ENCODE measurements at regions not wholly inside any gene's neighbourhood (a gene's known extent, or its start where the extent isn't known, plus 50 kb on each side); places are given as distances from the start of the nearest gene placed in this dataset.

DNA sequence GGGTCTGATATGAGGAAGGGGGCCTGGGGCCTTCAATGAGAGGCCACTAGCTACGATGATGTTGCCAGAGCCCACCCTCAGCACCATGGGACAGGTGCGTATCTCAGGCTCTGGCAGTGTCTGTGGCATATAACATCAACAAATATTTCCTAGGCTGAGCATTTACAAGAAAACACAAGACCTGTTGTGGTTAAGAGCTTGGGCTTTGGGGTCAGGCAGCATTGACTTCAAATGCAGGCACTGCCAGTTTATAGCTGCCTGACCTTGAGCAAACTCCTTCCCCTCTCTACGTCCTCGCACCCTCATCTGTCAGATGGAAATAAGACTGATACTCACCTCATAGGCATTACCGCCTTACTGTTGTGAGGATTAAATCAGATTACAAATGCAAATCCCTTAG is 156.0 kb downstream of the KATNAL1 start:
- DNase-seq, result no peak

DNA sequence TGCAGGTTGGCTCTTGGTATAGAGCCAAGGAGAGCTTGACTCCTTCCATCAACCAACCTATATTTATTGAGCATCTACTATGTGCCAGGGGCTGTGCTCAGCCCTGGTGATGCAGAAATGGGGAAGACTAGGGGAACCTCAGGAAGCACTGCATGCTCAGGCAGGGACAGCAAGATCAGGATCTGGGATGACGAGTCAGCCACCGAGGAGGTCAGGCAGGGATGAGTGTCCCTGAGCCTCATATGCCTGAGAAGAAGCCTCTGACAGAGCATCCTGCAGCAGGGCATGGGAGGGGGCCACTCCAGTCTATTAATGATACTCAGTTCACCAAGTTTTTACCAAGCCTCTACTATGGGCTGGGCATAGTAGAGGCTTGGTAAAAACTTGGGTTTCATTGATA is 158.1 kb downstream of the KATNAL1 start:
- no peak for DNase-seq

DNA sequence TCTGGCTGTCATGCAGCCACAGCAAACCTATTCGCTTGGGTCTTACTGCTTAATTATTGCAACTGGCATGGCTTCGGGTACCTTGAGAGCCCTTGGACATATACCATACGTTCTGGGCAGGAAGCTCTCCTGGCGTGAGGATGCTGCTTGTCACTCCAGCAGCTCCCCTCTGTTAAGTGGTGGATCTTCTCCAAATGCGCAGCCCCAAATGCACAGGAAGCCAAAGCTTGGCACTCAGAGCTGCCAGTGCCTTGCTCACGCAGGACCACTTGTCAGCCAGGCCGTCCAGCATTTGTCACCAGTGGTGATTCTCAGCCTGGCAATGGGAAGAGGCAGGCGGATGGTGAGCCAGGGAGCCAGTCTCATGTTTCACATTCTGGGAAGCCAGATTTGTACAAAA is 158.6 kb downstream of the KATNAL1 start:
- DNase-seq, result no peak

DNA sequence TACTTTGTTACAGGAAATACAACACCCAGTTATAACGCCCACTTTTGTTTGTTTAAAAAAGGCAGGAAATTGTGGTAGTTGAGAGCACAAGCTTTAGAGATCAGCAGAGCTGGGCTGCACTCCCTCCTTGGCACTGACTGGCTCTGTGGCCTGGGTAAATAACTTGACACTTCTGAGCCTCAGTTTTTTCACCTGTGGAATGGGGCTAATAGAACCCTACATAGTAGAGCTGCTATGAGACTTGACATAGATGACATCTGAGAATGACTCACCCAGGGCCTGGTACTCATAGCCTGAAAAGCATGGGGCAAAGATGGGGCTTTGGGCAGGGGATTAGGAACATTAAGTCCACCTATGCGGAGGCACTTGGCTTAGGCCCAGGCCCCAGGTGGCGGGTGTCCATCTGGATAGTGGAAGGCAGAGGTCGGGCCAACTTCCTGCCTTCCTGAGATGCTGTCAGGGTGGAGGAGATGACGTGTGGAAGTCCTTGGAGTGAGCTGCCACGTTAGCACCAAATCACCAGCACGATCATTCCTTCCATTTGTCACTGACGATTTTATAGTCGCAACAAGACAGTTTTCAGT is 159.1 kb downstream of the KATNAL1 start:
- no peak for DNase-seq

DNA sequence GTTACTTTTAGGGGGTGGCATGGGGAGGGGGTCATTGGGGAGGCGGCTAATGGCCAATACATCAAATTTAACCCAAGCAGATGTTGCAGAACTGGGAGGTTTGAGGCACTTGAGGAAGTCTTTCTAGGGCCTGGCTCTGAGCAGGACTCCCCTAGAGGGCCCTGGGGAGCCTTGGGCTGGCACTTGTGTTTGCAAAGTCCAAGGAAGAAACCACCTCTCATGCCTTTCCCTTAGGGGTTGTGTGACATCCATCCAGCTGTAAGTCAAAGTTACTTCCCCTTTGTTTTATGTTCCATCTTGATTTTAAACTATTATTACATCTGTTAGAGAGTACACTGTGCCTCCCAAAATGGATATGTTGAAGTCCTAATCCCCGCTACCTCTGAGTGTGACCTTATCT is 159.9 kb downstream of the KATNAL1 start:
- DNase-seq, result no peak

DNA sequence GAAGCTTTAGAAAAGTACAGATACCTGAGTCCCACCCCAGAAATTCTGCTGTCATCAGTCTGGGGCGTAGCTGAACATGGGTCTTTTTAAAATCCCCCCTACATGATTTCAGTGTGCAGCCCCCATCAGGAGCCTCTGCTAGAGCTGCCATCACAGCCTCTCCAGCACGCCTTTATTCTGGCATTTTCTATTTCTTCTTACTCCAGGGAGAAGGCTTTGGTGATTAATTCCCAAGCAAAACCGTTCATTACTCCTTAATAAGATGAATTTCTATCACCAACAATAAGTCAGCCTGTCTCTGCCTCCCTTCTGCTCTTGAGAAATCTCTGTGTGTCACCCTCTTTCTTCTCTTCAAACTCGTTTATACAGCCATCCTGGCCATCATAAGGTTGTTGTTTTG is 160.3 kb downstream of the KATNAL1 start:
- no peak for DNase-seq

DNA sequence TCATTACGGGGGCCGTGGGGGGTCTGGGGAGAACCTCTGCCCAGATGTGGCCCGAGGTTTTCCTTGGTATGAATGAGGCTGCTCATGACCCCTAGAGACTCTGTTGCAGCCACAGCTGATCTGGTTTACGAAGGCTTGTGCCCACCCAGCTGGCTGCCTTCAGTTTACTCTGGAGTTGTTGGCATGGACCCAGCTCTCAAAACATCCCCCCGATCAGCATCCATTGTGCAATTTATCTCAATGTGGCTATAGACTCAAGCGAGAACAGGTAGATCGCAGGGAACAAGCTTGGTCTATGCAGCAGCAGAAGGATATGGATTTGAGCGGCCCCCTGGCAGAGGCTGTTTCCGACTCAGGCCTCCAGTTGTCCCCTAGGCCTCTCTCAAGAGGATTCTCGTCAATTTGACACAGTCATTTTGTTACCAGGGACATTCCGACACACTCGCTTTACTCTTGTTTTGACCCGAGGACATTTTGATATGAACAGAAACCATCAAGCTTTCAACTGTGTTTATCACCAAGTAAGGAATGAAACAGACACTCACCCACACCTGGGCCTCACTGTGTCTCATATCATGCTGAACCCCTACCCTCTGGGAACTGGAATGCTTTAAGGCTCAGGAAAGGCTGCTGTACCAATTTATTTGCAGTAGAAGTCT is 161.5 kb downstream of the KATNAL1 start:
- no peak for DNase-seq

DNA sequence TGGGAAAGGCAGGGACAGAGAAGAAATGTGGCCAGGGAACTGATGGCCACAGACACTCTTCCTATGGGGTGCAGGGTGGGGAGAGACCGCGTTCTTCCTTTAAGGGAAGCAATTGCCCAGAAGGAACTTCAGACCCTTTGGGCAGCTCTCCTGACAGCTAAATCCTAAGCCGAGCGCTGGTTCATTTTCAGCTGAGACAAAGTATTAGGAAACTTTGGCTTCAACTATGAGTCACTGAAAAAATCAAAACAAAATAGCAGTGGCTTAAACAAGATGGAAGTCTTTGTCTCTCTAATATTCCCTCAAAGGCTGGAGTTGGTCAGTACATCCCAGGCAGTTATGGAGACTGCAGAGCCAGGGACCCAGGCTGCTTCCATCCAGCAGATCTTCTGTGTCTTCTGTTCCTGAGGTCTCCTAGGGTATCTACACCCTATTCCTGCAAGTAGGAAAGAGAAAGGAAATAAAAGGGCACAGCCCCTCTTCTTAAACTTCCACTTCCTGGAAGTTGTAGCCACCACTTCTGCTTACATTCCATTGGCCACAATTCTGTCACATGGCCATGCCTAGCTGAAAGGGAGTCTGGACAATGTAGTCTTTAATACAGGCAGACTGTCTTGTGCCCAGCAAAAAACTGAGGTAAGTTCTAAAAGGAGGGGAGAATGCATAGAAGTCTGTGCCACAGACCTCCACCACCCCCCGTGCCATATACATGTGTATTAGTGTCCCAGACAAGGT is 163.5 kb downstream of the KATNAL1 start:
- DNase-seq, result peak; percentile 50

DNA sequence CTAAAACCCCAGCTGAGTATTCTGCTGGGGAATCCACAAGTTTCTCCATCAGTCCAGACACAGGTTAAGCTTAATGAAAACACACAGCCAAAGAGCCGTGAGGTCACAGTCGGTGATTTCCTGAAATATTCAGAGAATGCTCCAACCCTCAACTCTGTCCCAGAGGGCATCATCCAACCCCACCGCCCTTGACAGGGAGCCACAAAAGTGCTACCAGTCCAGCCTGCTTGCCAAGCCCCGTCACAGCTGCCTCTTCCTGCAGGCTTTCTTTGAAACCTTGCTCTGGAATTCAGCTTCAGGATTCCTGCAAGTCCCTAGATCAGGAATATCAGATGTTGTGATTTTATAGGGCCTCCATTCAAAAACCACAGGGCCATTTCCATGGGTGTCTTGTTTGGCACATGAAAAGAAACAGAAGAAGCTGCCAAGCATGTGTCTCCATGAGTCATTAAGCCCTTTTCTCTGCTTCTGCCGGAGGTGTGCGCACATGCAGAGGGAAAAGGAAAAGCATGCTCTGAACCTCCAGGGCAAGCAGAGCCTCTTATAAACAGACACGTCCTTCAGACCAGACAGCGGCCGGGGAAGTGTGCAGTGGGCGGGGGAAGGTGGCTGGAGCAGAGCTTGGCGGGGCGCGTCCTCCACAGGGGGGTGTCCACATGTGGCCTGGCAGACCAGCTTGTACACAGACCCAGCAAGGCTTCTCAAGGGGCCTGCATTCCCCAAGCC is 164.7 kb downstream of the KATNAL1 start:
- DNase-seq, result peak; percentile 99

DNA sequence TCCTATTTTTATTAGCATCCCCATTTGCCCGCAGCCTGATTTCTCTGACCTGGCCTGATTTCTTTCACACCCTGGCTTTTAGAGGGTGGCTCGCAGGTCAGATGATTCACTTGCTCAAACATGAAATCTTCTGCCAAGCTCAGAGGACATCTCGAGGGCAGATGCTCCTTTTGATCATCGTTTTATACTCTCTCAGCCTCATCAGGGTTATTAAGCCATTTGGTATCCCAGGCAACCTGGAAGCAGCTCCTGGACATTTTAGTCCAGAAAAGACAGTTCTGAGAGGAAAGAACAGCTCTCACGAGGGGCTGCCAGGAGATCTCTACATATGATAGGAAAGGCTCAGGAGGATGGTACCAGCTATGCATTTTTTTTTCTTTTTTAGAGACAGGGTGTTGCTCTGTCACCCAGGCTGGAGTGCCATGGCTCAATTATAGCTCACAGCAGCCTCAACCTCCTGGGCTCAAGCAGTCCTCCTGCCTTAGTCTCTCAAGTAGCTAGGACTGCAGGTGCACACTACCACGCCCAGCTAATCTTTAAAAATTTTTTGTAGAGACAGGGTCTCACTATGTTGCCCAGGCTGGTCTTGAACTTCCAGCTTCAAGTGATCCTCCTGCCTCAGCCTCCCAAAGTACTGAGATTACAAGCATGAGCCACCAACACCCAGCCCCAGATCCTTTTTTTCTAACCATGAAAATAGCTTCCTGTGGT is 165.4 kb downstream of the KATNAL1 start:
- no peak for DNase-seq

DNA sequence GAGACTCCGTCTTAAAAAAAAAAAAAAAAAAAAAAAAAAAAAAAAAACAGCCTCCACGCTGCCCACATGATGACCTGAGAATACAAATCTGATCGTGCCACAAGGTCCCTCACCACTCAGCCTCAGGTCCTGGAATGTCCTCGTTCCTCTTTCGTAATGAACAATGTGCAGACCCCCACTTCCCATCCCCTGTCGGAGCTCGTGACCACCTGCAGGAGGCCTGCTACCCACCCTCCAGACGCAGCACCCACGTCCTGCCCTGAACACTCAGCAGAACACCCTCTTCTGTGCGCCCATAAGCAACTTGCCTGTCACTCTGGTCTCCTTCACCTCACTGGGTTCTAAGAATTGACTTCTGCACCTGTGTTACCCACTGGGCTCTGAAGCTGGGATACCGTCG is 166.4 kb downstream of the KATNAL1 start:
- no peak for DNase-seq

DNA sequence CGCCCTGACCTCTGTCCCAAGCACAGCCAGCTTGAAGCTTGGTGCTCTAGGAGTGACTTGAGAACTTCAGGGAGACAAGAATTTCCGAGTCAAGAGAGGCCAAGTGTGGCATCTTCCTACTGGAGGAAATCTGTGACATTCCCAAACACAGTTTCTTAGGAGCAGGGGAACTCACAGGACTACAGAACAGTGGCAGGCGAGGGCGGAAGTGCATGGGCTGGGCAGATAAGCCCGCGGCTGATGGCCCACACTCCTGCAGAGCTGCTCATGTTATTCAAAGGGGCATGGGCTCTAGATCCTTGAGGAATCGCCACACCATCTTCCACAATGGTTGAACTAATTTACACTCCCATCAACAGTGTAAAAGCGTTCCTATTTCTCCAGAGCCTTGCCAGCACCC is 168.8 kb downstream of the KATNAL1 start:
- DNase-seq, result no peak

DNA sequence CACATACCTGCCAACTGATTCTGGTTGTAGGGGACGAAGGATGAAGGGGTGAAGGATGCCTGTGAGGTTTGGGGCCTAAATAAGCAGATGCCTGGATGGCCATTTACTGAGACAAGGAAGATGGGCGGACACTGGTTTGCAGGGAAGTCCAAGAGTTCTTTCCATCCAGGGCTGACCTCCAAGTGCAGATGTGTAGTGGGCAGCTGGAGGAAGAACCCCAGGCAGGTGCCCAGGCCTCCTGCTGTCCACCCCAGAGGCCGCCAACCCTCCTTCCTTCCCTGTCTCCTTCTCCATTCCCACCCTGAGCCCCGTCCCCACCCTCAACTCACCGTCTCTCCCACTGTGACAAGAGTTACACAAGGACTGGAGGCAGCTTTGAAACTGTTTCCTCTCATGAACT is 171.5 kb downstream of the KATNAL1 start:
- DNase-seq, result no peak

DNA sequence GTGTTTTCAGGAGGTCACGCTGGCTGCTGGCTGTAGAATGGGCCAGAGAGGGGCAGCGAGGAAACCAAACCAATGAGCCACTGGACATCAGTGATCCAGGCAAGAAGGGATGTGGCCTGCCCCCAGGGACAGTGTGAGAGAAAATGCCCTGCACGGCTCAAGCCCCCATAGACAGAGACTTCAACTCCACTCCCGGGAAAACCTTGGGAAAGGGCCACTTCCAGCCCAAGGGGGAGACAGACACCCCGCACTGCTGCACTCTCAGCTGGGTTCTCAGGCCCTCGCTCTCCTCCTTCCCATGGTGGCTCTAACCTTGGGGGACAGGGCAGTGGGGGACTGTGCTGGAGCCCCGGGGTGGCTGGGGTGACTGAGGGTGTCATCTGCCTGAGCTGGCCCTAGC is 172.0 kb downstream of the KATNAL1 start:
- no peak for DNase-seq

DNA sequence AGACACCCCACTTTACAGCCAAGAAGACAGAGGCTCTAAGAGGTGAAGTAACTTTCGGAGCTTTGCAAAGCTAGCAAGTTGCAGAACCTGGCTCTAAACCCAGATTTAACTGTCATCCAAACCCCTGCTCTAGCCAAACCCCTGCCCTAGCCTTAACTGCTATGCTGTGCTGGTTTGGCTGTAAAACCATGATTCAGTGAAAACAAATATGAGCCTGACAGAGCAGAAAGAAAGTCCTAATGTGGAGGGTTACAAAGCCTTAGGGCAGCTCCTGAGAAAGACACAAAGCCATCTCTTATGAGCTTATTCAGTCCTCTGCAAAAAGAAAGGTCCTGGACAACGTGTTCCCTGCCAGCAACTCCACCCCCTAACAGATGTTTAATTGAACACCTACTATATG is 172.8 kb downstream of the KATNAL1 start:
- no peak for DNase-seq

DNA sequence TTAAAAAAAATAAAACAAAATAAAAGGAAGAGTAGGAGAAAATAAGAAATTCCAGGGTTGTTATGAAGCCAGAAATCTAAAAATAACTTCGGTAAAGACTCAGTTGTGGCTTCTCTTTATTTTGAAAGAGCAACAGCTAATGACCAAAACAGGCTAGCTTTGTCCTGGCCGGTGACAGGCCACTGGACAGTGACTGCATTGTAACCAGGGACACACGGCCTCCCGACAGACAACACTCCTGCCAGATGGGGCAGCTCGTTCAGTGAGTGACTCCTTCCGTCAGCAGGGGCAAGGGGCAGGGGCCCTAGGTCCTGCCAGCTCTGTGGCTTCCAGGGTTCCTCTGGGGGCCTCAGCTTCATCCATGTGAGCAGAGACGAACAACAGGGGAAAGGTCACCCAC is 173.4 kb downstream of the KATNAL1 start:
- DNase-seq, result no peak

DNA sequence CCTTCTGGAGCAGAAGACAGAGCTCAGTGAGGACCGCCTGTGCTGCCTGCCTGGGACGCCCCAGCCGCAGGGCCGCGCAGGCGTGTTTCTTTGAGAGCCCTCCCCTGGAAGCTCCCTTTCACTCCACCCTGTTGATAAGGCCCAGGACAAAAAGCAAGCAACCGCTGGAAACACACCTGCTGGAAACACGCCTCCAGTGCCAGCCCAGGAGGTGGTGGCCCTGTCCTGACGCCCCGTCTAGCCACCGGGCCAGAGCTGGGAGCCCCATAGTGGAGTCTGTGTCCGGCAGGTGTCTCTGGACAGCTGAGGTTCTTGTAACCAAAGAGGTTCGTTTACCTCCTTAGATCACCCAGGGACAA is 173.8 kb downstream of the KATNAL1 start:
- no peak for DNase-seq

DNA sequence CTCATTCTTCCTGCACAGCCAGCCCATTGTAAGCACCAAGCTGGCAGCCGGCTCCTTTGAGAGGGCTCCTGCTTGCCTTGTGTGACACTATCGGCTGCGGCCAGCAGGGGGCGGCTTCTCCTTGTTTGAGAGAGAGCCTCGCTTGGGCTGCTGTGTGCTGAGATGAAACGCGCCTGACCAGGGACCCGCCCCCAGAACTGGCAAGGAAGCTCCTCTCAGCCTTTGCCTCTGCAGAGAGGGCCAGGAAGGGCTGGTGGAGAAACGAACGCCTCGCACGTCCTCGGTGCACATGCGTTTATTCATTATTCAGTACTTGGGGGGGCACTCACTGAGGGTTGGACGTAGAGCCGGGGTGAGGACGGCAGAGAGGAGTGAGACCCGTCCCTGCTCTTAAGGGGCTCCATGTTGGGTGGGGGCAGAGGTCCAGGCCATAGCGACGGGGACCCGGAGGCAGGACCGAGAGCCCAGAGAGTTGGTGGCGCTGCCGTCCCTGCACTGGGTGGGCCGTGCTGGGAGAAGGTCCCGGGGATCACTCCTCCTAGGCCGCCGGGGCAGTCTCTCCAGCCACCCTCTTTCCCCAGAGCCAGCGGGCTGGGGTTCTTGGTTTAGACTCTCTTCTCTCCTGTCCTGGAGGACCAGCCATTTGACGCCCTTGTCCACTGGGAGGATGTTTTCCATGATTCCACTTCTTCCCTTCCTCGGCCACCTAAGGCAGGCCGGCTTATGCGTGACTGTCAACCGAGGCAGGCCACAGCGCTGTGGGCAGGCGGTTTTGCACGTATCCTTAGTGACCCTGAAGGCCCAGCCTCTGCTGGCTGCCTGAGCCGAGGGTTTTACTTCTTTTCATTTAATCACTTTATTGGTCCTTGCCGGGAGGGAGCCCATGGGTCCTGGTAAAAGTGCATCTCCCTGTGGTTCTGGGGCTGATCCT is 174.5 kb downstream of the KATNAL1 start:
- peak; percentile 90 for DNase-seq

DNA sequence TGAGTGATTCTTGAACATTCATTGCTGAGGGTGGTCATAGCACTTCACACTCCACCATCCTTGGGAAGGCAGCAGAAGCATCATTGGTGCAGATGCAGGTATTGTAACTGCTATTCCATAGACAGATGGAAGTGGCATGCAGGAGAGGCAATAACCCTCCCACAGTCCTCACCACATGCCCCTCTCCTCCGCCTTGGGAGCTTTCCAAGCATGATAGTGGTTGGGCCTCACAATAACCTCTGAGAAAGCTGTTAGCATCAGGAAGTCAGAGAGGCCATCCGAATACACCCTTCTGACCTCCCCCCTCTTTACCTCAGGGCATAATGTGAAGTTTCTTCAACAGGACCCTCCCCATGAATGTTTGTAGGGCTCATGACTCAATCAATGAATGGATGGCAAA is 177.9 kb downstream of the KATNAL1 start:
- no peak for DNase-seq

DNA sequence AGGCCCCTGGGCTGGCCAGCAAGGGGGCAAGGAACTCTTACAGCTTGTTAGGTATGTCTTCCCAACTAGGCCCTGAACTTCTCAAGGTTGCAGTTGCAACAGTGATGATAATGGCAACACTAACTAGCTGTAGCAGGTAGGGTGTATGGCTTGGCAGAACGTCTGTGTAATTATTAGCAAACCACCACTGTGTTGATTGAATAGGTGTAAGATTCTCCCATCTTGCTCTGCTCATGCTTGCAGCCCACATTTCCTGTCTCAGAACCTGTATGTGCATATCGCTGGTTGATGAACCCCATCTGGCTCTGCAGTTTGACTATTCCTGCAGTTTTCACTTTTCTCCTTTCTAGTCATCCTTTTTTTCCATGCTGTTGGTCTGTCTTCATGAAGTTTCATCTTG is 178.8 kb downstream of the KATNAL1 start:
- no peak for DNase-seq

DNA sequence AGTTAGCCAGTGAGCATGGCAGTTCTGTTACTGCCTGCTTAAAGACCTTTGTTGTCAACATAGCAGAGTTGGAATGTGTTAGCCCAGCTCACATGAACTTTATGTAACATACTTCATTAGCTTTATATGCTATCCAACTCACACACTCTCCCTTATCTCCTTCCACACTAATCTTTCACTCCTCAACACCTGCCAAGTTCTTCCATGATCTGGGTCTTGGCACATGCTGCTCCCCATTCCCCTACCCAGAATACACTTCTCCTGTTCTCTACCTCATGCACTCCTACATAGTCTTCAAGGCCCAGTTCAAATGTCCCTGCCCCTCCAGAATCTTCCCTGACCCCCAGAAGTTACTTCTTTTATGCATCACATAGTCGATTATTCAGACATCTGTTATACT is 179.3 kb downstream of the KATNAL1 start:
- DNase-seq, result no peak

DNA sequence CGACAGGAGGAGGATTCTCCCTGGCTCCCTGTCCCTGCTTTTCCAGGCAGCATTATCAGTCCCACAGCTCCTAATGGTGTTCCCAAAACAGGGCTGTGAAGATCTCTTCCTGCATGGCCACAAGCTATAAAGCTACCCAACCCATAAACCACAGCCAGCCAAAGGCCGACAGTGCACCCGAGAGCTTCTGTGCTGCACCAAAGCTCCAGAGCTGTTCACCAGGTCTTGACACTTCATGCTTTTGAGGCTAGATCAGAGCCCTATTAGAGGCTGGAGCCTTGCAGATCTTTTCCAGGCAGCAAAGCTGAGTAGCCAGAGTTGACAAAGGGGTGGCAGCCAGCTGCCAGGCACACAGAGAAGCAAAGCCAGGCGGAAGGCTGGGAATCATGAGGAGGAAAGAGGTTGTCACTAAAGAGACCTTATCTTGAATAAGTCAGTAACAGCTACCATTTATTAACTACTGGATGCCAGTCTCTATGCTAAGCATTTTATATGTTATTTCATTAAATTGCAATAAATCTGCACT is 180.4 kb downstream of the KATNAL1 start:
- DNase-seq, result no peak

Data from fibroblast of skin of right quadriceps (primary cell).